ENCODE measurements at regions not wholly inside any gene's neighbourhood (a gene's known extent, or its start where the extent isn't known, plus 50 kb on each side); places are given as distances from the start of the nearest gene placed in this dataset.
"Not testable (repeated sequence)": the region's sequence is repeated elsewhere in the genome, so short reads cannot be mapped to it uniquely, and the experiment has no call there.

GRCh38 chr6:4635666-4636065, 140.5 kb upstream of the CDYL start:
- H3K27ac ChIP-seq, result no peak overlapping the region
- no peak overlapping the region for H3K4me3 ChIP-seq

GRCh38 chr6:4632421-4632820, 143.8 kb upstream of the CDYL start:
- no peak overlapping the region for H3K4me3 ChIP-seq
- H3K27ac ChIP-seq, result no peak overlapping the region

- not testable (repeated sequence) for H3K27ac ChIP-seq, H3K4me3 ChIP-seq
These were observed 146.4 kb upstream of the CDYL start for GRCh38 chr6:4629789-4630188.

DNA sequence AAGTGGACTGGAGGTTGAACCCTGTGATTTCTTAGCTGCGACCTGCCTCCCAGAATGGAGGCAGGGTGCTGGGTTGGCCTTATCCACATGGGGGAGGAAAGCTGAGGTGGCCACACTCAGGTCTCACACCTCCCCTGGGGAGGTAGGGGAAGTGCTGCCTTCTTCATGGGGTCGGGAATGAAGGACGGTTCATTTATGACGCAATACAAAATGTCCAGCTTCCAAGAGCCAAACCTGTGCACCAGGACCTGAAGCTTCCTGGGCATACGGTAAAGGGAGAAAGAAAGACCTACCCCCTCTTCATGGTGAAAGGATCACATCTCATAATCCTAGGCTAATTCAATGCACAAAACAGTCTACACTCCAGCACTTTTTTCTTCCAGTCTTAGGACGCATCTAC, 150.6 kb upstream of the CDYL start:
- no peak overlapping the region for H3K4me3 ChIP-seq
- H3K27ac ChIP-seq, result no peak overlapping the region

DNA sequence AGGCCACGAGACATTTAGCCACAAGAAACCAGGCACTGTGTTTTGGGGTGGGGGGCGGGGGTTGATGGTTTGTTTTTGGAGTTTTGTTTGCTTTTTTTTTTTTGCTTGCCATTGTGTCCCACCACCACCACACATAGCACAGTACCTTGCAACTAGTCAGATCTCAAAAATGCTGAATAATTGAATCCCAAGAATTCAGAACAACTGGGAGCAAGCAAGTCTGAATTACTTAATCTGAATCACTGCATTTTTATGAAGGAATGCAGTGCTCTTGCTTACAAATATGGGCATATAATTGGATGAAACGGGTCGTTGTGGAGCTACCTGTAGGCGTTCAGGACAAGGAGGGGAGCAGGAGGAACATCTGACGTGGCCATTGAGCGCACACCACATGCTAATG, 151.5 kb upstream of the CDYL start:
- Histone ChIP-seq H3K4me3 (no peak overlapping the region), H3K27ac (no peak overlapping the region)

DNA sequence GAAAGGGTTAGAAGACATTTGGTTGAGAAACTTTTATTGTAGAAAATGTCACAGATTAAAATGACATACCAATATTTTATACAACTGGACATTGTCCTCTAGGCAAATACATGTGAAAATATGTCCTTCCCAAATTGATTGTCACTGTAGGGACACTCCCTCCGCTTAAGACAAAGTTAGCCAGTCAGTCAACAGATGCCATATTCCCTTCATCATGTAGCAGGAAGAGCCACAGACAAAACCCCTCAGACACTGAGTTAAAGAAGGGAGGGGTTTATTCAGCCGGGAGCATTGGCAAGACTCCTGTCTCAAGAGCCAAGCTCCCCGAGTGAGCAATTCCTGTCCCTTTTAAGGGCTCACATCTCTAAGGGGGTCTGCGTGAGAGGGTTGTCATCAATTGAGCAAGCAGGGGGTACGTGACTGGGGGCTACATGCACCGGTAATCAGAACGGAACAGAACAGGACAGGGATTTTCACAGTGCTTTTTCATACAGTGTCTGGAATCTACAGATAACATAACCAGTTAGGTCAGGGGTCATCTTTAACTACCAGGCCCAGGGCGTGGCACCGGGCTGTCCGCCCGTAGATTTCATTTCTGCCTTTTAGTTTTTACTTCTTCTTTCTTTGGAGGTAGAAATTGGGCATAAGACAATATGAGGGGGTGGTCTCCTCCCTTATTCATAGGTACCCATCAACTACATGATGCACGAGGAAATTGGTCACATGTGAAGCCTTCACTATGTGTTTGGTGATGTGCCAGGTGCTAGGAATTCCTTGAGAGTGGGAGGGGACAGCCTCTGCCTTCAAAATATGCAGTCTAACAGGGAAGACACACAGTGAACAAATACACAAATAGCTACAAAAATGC, 155.7 kb upstream of the CDYL start:
- Histone ChIP-seq H3K27ac (no peak overlapping the region), H3K4me3 (no peak overlapping the region)

- no peak overlapping the region for H3K4me3 ChIP-seq
These were observed 159.9 kb upstream of the CDYL start for GRCh38 chr6:4616311-4616710.

DNA sequence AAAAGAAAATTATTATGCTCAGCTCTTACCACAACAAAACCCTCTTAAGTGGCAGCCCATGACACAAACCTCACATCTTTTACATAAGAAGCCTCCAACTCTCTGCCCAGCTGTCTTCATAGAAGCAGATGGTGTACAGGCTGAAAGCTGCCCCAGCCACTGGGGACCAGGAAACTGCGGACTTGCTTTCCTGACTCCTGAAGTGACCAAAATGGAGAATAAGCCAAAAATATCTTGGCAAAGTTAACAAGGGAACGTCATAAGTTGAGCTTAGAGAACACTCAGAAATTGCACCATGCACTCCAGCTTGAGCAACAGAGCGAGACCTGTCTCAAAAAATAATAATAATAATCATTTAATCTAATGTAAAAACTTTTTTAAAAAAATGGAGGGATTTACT, 160.3 kb upstream of the CDYL start:
- Histone ChIP-seq H3K4me3 (no peak overlapping the region), H3K27ac (no peak overlapping the region)

More at GRCh38 chr6:4616311-4616710, 159.9 kb upstream of the CDYL start:
- no peak overlapping the region for H3K27ac ChIP-seq

DNA sequence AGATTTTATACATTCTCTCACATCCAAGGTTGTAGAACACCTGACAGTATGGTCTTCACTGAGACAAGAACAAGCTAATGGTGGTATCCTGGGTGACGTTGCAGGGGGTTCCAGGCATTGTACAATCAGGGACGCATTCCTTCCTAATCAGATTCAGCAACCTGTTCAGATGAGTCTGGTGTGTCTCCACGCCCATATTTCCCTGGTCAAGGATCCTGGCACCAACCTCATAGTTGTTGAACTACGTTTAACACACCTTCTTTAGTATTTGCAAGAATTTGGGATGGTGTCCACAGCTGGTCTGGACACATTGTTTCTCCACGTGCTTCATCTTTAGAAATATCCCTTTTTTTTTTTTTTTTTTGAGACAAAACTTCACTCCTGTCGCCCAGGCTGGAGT, 161.0 kb upstream of the CDYL start:
- no peak overlapping the region for H3K4me3 ChIP-seq
- no peak overlapping the region for H3K27ac ChIP-seq

DNA sequence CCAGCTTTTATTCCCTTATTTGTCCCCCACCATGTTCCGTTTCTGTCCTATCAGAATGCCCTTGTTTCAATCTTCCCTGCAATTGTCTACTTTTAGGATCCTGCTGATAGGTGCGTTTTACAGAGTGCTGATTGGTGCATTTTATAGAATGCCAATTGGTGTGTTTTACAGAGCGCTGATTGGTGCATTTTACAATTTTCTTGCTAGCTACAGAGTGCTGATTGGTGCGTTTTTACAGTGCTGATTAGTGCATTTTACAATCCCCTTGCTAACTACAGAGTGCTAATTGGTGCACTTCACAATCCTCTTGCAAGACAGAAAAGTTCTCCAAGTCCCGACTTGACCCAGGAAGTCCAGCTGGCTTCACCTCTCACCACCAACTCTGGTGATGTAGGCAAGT, 161.6 kb upstream of the CDYL start:
- H3K4me3 ChIP-seq, result no peak overlapping the region
- H3K27ac ChIP-seq, result no peak overlapping the region

DNA sequence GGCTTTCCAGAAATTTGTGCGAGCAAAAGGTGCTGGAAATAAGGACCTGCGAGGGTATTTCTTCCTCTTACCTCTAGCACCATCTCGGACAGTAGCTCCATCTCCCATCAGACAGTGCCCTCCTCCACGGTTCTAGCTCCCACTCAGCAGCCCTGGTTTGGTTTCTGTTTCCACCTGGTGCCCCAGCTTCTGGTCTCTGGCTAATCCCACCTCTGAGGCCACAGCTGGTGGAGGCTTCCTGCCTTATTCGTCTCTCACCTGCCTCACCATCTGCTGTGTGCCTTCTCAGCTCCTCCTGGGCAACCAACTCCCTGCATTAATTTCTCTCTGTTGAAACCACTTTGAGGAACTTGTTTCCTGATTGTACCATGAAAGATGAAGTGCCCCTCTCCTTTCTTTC, 162.4 kb upstream of the CDYL start:
- Histone ChIP-seq H3K27ac (no peak overlapping the region), H3K4me3 (no peak overlapping the region)

GRCh38 chr6:4613381-4613780, 162.8 kb upstream of the CDYL start:
- Histone ChIP-seq H3K4me3 (no peak overlapping the region), H3K27ac (peak overlapping the region in 4 of 21 experiments; percentile 11 to 65 (median 38))

DNA sequence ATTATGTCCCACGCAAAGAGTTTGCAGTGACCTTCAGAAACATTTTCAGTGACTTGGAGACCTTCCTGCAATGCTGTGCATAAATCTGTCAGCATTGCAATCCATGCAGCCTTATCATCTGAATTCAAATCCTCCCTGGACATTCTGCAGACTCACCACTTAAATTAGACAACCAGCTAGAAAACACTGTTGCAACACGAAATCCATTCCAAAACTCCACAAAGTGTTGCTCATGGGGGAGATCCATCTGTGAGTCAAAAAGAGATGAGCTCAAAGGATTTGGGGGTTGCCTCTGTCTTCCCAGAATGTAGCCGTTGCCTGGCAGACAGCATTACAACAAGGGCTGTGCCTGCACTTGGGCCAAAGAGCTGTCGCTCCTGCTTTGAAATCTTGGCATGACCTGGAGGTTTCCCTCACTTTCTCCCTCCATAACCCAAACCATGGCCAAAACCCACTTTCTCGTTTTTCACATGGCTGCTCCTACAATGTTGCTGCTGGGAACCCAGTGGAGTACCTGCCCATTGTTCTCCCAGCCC, 163.5 kb upstream of the CDYL start:
- Histone ChIP-seq H3K27ac (peak overlapping the region in 4 of 21 experiments; percentile 11 to 65 (median 38)), H3K4me3 (no peak overlapping the region)

- Histone ChIP-seq H3K27ac (peak overlapping the region in 8 of 21 experiments; percentile 9 to 69 (median 34)), H3K4me3 (no peak overlapping the region)
These were observed 164.6 kb upstream of the CDYL start for GRCh38 chr6:4611429-4612129.

GRCh38 chr6:4610256-4610655, 165.9 kb upstream of the CDYL start:
- H3K4me3 ChIP-seq, result no peak overlapping the region
- peak overlapping the region in 5 of 21 experiments; percentile 31 to 69 (median 41) for H3K27ac ChIP-seq

GRCh38 chr6:4608361-4609115, 167.7 kb upstream of the CDYL start:
- Histone ChIP-seq H3K4me3 (no peak overlapping the region), H3K27ac (no peak overlapping the region)

GRCh38 chr6:4607793-4608192, 168.4 kb upstream of the CDYL start:
- no peak overlapping the region for H3K4me3 ChIP-seq
- H3K27ac ChIP-seq, result peak overlapping the region in 1 of 21 experiments; percentile 57

DNA sequence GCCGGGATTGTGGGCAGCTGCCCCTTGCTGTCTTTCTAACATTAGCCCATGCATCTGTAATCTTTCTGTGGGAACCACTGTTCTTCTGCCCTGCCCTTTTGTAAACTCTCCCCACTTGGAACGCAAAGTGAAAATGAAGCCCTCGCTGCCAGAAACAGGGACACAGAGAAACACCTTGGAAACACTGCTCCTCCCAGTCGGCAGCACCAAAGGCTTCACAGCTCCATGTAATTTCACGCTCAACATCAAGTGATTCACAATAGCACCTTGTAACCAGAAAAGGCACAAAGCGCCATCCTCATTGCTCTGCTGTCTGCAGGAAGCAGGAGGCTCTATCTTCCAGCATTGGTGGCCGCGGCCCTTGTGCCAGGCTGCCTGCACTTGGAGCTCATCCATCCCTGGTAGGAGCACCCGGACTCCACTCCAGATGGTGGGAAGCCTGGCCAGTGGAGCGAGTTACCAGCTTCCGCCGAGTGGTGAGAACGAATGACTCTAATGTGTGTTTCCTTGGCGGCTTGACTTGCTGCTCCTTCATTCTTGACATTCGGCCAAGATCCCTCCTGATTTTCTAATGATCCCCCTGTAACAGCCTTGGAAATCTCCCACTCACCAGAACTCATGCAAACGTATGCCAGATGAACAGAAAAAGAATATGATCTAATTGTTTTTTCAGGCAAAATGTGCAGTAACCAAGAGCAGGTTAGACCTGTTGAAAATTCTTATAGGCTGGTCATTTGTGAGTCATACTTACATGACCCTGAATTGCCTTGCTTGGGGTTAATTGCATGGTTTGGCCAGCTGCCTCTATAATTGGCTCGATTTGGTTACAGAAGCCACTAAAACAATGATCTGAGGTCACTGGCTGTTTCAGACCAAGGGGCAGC, 169.1 kb upstream of the CDYL start:
- Histone ChIP-seq H3K4me3 (no peak overlapping the region), H3K27ac (peak overlapping the region in 2 of 21 experiments; percentile 29 to 38)

- Histone ChIP-seq H3K4me3 (no peak overlapping the region), H3K27ac (no peak overlapping the region)
These were observed 170.2 kb upstream of the CDYL start for GRCh38 chr6:4606016-4606415.

All from skin epidermis (tissue), 12 donors.